CD4-positive, alpha-beta T cell treated with Interferon alpha-2 for 1 hour (primary cell): ENCODE measurements at regions not wholly inside any gene's neighbourhood (a gene's known extent, or its start where the extent isn't known, plus 50 kb on each side); places are given as distances from the start of the nearest gene placed in this dataset.
A peak's percentile ranks its signal among the peaks of the same experiment; 100 is the strongest.
"Not testable (repeated sequence)": the region's sequence is repeated elsewhere in the genome, so short reads cannot be mapped to it uniquely, and the experiment has no call there.

ENCODE experiments used
- DNase-seq, 2 donors: peaks; one replicate each; pipeline ENCODE4 v3.0.0-alpha.2; 2020 to 2022

DNA sequence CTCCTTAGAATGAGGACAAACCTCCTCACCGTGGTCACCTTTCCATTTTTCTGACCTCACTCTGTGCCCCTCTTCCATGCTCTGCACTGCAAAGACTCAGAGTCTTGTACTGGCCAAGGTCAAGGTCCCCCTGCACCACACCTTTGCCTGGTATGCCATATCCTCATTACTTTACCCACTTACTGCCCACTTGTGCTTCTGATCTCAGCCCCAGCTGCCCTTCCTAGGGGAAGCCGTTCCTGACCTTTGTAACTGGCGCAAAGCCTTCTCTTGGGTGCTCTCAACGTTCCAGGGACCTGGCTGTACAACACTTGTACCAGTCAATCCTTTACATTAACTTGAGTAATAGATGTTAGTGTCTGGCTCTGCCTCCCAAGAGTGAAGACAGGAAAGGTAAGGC is 256.0 kb downstream of the SV2B start:
- DNase-seq: no peak

DNA sequence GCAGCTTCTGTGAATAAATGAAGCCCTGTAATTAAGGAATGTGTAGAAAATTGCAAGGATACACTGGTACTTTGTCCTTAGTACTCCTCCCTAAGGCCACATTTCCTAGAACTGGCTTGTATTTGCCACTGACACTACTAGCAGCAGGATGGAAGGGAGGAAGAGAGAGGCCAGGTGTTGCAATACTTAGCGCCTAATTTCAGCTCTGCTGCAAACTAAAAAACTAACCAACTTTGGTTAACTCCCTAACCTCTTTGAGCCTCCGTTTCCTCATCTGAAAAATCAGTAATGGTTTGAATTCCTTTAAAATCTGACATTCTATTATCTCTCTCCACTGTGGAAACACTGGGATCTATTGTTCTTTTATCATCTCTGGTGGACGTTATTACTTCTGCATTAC is 257.0 kb downstream of the SV2B start:
- DNase-seq: no peak

DNA sequence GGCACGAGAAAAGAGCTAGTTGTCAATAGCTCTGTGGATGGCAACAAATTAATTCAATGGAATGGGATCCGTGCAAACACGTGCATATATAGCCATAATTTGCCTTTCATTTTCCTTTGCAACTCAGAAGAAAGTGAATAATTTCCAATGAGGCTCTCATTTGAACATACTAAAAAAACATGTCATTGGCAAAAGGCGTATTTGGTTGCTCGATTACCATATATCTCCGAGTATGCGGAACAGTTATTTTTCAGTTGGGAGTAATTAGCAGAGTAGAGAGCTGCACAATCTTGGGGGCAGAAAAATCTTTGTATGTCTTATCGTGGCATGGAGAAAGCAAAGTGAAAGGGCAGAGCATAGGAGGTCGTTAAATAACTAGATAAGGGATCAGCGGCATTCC is 257.4 kb downstream of the SV2B start:
- no peak for DNase-seq

DNA sequence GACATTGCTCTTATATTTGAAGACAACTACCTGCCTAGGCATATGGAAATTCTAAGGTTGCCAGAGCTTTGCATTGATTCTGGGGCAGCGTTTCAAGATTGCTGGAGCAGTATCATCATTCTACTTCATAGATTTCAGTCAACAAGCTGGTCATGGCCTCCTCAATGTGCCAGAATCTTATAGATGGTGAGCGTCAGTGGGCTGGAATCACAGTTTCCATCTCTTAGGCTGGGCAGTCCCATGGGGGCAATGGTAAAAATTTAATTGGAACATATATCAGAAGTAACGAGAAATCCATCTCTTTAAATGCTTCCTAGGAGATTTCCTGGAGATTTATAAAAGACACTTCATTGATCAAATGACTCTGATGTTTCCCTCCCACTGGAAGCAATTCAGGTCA is 258.3 kb downstream of the SV2B start:
- DNase-seq: no peak

DNA sequence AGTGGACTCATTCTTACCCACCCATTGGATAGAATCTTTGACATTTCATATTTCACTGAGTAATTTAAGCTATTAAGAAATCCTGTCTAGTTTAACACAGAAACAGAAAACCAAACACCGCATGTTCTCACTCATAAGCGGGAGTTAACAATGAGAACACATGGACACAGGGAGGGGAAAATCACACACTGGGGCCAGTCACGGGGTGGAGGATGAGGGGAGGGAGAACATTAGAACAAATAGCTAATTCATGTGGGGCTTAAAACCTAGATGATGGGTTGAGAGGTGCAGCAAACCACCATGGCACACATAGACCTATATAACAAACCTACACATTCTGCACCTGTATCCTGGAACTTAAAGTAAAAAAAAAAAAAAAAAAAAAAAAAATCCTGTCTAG is 261.6 kb downstream of the SV2B start:
- DNase-seq: not testable (repeated sequence)

DNA sequence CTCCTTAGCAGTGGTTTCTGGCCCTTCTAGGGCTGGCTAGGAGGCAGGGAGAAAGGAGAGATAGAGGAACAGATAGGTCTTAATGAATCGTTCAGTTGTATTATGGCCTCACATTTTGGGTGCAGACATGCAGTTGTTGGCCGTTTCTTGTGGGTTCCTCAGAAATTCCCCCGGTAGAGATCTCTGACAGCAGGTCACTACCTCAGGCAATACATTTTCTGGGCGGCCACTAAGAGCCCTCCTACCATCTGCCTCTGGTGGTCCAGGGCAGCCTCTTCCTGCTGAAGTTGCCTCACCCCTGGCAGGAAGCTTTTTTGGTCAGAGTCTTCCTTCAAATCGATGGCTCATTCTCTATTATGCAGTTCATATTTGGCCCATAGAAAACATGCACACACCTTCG is 266.1 kb downstream of the SV2B start:
- DNase-seq: no peak

DNA sequence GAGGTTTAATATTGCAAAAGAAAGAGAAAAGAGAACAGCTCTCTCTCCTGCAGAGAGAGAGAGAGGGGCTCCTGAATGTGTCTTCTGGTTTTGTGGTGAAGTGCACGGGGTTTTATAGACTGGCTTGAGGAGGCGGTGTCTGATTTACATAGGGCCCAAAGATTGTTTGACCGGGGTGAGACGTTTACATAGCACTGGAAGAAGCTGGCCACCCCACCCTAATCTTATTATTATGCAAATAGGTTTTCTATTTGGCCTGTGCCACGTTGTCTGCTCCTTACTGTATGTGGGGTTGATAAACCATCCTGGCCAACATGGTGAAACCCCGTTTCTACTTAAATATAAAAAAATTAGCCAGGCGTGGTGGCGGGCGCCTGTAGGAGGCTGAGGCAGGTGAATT is 268.6 kb downstream of the SV2B start:
- DNase-seq: no peak

DNA sequence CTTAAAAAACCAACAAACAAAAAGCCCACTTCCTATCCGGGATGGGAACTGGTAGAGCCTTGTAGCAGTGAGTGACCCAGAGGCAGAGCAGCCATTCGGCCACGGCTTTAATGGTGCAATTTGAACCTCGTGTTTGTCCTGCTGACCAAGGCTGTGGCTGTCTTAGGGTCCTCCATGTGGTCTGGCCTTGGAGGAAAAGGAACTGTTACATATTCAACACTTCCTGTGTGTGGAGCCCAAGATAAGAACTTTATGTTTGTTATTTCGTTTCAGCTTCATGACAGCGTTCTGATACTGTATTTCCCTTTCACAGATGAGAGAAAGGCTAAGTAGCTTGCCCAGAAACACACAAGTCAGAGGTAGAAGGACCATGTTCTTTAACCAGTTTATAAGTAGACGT is 269.8 kb downstream of the SV2B start:
- peak in 1 of 2 donors; percentile 31 for DNase-seq

DNA sequence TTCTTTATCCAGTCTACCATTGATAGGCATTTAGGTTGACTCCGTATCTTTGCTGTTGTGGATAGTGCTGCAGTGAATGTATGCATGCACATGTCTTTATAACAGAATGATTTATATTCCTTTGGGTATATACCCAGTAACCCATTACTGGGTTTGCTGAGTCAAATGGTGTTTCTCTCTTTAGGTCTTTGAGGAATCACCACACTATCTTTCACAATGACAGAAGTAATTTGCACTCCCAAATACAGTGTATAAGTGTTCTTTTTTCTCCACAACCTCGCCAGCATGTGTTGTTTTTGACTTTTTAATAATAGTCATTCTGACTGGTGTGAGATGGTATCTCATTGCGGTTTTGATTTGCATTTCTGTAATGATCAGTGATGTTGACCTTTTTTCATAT is 271.3 kb downstream of the SV2B start:
- not testable (repeated sequence) for DNase-seq

DNA sequence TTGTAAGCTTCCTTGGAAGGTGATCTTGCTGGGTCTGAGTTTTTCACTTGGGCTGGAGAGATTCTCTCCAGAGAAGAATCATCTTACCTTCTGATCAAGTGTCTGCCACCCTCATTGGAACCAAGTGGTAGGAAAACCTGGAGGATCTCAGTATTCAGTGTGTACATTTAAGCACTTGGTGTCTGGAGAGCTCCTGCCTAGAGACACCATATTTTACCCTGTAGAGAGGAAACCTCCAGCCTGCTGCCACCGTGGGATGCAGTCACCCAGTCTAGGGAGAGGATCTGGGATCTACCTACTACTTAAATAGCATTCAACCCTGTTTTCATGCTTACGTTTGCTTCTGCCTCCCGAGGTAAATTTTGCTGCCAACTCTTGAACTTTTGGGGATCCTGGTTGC is 274.3 kb downstream of the SV2B start:
- no peak for DNase-seq

DNA sequence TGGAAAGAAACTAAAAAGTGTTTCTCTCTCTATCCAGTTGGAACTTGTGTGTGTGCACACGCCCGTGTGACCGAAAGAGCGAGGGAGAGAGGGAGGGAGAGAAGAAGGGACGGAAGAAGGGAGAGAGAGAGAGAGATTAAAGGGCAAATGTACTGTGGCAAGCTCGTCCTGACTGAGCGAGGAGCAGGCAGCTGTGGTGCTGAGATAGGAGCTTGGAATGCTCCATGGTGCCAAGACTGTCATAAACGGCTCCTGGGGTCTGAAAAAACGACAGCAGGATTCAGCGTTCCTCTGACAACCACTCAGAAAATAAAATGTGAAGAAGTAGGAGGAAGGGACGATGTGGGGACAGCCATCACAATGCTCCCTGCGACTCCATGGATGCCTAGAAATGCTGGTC is 276.0 kb downstream of the SV2B start:
- DNase-seq: no peak

DNA sequence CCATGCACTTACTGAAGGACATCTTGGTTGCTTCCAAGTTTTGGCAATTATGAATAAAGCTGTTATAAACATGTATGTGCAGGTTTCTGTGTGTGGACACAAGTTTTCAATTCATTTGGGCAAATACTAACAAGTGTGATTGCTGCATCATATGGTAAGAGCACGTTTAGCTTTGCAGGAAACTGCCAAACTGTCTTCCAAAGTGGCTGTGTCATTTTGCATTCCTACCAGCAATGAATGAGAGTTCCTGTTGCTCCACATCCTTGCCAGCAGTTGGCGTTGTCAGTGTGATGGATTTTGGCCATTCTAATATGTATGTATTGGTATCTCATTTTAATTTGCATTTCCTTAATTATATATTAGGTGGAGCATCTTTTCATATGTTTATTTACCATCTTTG is 280.1 kb downstream of the SV2B start:
- DNase-seq: no peak

DNA sequence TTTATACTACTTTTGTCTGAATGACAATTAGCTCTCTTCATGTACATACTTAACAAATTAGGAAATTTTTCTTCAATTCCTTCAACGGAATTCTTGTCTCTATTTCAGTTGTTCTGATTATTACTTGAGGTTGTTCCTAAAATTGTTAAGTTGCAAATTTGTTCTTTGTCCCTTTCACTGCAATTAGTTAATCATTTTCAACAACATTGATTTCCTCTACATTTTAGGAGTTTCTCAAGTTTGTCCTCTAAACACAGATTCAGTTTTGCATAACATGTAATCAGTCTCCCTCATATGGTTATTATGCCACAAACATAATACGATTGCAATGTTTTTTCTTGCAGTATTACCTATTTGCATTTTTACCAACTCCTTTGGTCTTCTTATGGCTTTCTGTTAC is 283.5 kb downstream of the SV2B start:
- no peak for DNase-seq

DNA sequence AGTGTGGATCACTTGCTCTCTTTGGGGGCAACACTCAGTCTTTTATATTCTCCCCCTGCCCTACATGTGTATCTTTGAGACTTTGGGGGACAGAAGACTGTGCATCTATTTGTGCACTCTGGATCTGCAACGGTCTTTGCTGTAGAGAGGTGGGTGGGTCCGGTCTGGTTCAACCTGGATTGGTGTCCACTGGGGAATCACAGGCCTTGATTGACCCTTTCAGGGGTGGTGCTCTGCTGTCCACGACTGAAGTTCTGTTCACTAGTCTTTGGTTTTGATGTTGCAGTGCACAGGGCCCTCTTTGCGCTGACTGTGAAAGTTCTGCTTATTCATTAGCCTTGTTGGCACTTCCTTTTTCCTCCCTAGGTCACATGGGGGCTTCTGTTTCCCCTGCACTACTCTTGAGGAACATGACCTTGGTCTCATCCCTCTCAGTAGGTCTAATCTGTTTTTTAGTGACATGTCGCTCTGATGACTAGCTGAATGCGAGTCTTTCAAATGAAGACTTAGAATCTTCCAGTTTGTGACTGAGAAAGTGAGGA is 284.2 kb downstream of the SV2B start:
- no peak for DNase-seq

DNA sequence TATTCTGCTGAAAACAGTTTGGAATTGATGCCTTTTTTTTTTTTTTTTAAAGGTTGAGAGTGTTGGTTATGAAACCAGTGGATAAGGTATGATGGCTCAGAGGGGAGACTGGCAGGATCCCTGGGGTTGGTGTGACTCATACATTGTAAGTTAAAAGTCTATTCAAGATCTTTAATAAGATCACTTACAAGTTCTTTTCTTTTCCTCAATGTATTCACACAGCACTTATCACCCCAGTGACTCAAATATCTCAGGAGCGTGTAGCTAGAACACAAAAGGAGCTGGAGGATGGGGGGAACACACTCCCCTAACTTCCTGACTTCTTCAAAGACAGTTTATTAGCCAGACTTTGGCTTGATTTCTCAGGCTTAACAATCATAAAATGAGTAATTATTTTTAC is 285.3 kb downstream of the SV2B start:
- DNase-seq: no peak

DNA sequence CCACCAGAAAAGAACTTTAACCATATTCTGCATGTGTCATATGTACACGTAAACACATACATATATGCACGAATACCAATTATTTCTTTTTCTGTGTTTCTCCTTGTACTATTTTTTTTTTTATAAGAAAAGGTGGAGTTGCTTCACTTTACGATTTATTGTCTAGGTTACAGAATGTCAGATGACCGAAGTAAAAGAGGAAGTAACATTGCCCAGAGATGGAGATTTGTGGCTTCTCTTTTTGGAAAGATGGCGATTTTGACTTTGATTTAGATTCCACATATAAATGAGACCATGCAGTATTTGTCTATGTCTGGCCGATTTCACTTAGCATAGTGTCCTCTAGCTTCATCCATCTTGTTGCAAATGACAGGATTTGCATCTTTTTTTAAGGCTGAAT is 293.1 kb downstream of the SV2B start:
- DNase-seq: no peak

DNA sequence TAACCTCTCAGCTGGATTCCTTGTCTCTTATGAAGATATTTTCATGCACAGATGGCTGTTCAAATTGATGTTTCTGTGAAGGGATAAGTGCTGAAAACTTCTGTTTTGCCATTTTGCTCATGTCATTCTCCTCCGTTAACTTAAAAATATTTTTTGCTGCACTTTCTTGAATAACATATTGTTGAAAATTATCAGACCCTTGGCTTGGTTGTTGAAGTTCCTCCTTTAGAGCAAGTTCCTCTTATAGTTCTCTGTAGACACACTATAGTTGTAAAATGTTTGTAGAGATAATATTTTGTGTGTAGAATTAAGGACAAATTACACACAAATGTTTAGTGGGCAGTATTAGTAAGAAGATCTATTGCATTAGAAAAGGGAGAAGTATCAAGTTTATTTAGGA is 300.4 kb downstream of the SV2B start:
- DNase-seq: no peak

DNA sequence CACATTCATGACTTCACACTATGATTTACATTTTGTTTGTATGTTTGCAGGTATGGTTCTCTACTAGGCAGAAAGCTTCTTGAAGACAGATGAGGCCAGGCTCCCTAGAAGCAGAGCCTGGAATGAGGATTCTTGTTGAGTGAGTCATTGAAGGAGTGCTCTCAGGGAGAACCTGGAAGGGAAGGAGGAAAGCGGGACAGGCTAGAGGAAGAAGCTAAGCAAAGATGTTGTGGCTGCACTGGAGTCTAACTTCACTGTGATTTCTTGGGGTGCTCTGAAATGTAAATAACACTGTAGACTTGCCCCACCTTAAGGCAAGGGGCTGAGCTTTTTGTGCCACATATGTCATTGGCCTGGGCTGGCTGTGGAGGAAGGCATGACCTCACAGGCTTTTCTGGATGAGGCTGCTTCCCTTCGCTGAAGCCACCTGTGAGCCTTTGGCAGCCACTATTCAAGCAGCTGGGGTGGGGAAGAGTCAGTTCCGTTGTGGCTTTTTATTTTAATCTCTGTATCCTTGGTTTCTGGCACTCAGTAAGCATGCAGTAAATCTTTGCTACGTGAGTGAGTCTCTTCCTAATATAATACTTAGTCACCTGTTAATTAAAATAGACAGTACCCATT is 307.3 kb downstream of the SV2B start:
- DNase-seq: peak; percentile 7 to 51

DNA sequence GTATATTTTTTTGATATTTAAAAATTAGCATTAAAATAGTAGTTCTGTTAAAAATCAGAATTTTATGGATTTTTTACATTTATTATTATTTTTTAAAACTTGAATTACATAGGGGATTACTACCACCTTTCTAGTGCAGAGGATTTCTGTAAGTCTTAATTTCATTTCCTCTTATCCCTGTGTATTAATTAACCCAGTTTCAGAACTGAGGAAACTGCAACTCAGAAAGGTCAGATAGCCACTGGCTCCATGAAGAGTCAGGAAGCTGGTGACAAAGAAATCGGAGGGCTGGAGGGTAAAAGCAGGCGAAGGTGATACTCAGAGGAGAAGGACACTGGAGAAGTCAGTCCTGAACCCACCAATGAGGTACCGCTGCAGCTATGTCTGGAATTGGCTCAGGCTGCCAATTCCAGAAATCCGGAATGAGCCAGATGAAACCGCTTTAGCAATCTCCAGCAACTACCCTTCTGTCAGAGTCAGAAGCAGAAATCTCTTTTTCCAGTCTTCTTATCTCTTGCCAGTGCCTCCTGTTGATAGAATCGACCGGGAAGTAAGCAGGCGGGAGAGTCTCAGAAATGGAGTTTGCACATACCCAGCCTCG is 308.5 kb downstream of the SV2B start:
- DNase-seq: no peak

DNA sequence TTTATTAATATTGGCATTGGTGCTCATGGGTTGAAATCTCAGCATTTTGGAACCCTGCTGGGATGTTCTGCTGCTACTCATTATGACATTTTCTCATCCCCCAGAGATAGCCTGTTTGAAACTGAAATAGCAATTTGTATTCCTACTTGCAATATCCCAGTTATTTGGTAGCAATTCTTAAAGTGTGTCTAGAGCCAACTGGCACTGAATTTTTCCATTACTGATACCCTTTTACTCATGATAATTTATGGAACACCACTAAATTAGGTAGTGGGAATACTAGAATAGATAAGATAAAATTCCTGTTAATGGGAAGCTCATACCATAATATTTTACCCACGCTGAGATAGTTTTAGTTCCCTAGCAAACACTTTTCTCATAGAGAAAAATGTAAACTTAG is 309.3 kb downstream of the SV2B start:
- no peak for DNase-seq

DNA sequence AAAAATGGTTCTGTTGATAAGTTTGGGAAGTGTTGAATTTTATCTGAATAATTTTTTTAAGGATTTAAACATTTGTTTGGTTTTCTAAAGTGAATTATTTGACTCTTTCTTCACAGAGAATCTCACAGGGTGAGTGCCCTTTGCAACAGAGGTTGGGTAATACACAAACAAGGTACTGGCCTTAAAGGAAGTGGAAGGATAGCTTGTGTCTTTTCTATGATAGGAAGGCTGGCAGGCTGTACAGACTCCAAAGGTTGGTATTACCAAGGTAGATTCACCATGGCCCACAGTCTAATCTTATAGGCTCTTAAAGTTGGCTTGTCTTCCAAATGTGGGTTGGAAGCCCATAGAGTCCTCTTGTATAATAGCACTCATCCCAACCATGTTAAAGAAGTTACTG is 311.5 kb downstream of the SV2B start:
- no peak for DNase-seq

DNA sequence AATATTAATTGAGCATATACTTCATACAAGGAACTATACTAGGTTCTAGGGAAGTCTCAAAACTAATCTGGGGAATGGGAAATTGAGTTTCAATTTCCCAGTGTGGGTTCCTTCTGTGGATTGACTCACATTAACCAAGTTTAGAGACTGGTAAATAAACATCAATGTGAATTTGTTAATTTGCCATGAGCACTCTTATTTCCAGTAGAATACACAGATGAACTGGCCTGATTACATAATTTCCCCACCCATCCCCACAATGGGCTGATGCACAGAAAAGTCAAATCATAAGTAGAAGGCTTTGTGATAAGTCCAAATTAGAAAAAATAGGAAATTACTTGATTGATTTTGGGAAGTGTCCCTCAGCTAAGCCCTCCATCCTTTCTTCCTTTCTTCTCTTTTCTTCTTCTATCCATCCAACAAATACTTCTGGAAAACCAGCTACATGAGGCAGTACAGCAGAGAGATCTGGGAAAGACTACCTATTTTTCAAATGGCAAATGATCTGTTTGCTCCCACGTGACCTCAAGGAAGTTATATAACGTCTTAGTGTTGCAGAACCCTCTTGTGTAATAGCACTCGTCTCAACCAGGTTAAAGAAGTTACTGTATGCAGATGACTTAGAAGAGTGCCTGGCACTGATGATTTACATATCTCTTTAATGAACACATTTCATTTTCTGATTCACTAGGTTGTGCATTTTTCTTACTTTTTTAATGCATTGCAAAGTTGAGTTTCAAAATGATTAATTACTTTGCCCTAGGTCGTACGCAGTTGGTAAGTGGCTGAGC is 312.3 kb downstream of the SV2B start:
- no peak for DNase-seq

DNA sequence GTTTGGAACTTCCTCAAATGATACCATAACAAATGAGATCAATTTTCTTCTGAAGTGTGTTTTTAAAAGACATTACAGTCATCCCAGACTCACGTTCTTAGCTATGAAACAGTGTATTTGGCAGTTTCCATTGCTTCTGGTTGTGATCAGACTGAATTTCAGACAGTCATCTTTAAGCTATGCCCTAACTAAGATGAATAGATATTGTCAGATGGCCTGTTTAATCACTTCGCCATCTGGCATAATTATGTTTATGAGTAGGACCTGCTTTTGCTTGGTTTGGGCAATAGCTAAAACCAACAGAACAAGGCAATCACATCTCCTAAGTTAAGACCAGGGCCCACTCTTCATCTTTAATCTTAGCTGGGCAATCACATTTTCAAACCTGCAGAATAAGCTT is 313.1 kb downstream of the SV2B start:
- DNase-seq: no peak

DNA sequence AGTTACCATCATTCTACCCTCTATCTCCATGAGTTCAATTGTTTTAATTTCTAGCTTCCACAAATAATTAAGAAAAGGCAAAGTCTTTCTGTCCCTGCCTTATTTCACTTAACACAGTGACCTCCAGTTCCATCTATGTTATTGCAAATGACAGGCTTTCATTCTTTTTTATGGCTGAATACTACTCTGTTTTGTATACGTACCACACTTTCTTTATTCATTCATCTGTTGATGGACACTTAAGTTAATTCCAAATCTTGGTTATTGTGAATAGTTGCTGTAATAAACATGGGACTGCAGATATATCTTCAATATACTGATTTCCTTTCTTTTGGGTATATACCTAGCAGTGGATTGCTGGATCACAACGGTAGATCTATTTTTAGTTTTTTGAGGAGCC is 314.1 kb downstream of the SV2B start:
- DNase-seq: no peak
